Fibroblast of skin of right biceps (primary cell): ENCODE measurements at regions not wholly inside any gene's neighbourhood (a gene's known extent, or its start where the extent isn't known, plus 50 kb on each side); places are given as distances from the start of the nearest gene placed in this dataset.
A peak's percentile ranks its signal among the peaks of the same experiment; 100 is the strongest.
"Not testable (repeated sequence)": the region's sequence is repeated elsewhere in the genome, so short reads cannot be mapped to it uniquely, and the experiment has no call there.

ENCODE experiments used
- DNase-seq: peaks from one replicate; pipeline ENCODE4 v3.0.0-alpha.2; 2013

DNA sequence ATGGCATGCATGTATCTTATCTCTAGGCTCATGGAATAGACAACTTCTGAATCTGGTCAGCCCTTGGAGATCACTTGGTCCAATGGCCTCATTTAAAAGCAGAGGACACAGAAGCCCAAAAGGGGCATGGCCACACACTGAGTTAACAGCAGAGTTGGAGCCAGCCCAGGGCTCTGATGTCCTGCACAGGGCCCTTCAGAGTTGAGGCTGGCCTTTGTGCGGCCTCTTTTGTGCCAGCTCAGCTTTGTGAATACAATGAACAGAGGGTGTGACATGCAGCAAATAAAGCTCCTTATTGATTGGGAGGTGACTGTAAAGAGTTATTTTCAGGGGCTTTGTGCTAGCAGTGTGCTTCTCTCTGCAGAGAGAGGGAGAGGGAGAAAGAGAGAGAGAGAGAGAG, 150.1 kb upstream of the STK32A start:
- DNase-seq: no peak

DNA sequence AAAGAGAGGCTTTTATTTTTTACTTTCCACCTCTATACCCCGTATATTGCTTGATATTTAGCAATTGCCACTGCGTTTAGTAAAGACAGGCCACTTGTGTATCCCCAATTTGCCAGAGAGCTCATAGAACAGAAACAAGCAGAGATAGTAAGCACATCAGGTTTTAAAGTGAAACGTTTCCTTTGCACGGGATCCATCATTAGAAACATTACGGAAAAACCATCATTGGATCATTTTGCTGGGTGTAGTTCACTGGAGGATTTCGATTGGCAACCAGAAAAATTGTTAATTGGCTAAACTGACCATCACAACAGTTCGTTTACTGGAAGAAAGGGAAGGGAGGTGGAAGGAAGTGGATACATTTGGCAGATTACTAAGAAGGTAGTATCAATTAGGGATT, 149.4 kb upstream of the STK32A start:
- DNase-seq: no peak

DNA sequence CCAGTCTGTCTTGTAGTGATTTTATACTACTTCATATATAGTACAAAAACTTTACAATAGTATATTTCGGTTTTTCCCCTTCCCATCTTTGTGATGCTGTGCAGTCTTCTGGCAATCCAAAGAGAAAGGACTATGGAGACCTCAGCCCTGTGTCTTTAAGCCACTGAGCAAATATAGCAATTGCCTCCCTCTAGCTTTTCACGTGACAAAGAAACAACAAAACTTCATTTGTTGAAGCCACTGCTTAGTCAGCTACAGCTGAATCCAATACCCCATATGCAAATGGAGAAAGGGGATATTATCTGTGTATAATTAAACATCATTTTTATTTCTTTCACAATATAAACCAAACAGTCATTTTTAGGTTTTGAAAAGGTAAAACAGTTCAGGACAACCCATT, 142.8 kb upstream of the STK32A start:
- no peak for DNase-seq

DNA sequence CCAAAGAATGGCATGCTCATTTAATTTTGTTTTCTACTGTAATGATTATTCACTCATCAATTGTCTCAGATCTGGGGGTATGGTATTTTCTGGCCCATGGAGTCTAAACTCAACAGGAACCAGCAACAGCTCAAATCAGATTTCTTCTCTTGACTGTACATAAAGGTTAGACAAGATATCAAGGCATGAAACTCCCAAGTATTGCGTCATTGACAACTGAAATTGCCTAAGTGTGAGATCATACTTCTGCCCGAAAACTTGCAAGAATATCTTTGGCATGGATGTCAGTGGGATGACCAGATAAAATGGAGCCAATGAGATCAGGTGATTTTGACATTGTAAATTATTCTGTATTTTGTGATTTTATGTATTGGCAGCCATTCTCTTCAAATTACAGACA, 141.7 kb upstream of the STK32A start:
- DNase-seq: peak; percentile 5

DNA sequence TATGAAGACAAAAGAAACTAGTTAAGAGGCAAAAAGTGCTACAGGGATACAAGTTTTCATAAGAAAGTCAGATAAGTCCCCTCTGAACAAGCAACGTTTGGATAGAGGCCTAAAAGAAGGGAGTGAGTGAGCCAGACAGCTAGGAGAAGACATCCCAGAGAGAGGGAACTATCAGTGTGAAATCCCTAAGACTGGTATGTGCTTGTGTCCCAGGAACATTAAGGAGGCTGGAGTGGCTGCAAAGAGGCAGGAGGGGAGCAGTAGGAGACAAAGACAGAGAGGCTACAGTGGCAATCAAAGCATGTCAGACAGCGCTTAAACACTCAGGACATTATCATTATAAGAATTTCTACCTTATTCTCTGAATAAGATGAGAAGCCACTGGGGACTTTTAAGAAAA, 139.1 kb upstream of the STK32A start:
- no peak for DNase-seq

DNA sequence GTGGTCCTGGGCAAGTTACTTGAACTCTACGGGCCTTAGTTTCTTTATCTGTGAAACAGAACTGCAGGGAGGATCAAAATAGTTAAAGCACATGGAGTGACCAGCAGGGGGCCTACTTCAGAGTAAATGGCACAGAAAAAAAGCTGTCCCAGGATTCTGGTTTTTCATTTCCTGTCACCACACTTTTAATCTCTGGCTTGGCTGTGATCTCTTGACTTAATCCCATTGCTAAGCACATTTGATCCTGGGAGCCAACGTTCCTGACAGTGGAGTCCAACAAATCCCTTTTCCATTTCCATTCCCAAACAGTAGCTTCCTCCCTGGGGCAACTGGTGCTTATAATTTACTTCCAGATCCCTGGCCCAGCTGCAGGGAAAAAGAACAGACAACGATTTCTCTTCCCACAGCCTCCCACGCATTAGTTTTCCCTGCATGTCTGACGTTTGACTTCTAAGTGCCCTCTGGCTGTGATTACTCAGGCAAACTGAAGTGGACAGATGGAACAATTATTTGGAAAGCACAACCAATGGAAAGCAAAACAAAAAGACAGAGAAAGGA, 136.5 kb upstream of the STK32A start:
- peak; percentile 38 for DNase-seq

DNA sequence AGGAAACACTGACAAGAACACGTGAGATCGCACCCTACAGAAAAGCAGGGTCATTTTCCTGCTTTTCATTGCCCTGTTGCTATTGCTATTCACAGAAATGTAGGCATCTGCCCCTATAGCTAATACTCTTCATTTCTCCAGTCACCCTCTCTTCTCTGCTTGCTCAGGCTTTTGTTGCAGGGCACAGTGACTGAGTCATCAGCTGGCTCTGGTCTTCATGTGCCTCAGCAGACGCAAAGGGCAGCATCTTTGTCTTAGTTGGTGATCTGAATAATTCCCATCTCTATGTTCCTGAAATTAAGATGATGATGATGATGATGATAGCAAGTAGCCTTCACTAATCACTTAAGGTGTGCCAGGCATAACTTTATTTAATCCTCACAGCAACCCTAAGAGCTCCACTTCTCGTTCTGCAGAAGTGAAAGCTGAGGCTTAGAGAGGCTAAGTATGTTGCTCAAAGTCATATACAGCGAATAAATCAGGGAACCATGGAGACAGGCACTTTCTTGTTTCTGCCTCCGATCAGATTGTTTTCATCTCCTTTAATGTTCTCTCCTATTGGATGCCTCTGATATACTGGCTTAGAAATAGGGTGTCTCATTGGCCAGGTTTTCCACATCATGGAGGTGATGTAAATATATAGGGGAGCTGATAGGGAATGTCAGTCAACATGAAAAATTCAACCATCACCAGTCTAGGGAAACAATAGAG, 133.0 kb upstream of the STK32A start:
- DNase-seq: no peak

DNA sequence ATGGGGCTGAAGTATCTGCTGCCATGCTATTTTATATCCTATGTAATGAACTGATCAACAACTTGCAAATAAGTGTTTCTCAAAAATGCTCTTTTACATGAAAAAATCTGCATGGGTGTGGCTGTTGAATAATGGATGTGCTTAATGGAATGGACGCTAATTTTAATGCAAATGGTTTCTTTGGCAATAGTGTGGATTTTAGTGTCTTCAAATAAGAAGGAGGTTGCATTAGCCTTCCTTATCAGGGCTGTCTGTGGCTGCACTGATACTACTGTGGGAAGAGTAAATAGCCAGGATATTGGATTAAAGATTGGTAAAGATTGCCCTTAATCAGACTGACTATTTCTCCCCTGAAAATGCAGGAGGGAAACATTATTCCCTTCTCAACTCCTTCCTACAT, 121.9 kb upstream of the STK32A start:
- DNase-seq: no peak

DNA sequence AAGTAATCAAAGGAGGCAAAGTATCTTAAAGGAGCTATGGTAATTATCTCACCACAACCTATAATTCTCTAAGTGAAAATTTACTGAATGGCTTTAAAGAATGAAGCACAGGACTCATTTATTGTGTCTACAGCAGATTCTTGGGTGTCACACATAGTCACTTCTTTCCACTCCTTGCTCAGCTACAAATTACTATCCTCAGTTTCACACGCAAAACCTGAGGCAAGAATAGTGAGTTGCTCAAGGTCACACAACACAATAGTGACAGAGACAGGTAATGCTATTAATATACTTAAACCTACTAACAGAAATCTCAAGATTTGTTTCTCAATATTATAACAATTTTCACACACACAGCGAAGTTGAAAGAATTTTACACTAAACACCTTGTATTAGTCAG, 120.9 kb upstream of the STK32A start:
- DNase-seq: no peak

DNA sequence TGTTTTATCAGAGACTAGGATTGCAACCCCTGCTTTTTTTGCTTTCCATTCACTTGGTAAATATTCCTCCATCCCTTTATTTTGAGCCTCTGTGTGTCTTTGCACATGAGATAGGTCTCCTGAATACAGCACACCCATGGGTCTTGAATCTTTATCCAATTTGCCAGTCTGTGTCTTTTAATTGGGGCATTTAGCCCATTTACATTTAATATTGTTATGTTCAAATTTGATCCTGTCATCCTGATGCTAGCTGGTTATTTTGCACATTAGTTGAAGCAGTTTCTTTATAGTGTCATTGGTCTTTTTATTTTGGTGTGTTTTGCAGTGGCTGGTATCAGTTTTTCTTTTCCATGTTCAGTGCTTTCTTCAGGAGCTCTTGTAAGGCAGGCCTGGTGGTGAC, 95.1 kb upstream of the STK32A start:
- not testable (repeated sequence) for DNase-seq

DNA sequence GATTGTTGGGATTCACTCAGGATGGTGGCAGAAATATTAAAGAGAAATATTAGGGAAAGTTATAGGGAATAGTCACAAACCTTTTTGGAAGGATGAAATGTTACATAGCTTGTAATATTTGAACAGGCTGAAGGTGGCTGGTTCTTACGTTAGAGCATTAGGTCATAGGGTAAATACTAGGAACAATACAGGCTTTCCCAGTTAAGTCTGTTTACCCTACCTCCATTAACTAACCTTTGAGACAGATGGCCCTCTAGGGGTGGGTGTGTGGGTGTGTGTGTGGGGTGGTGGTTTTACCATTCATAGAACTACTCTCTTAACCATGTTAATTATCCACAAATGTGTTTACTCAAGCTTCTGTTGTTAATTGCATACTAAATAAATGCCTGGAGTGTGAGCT, 94.3 kb upstream of the STK32A start:
- no peak for DNase-seq

DNA sequence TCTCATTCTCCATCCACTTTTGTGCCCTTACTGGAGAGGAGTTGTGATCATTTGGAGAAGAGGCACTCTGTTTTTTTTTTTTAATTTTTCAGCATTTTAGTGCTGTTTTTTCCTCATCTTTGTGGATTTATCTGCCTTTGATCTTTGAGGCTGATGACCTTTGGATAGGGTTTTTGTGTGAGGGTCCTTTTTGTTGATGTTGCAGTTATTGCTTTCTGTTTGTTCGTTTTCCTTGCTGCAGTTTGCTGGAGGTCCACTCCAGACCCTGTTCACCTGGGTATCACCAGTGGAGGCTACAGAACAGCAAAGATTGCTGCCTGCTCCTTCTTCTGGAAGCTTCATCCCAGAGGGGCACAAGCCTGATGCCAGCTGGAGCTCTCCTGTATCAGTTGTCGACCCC, 93.2 kb upstream of the STK32A start:
- DNase-seq: not testable (repeated sequence)

DNA sequence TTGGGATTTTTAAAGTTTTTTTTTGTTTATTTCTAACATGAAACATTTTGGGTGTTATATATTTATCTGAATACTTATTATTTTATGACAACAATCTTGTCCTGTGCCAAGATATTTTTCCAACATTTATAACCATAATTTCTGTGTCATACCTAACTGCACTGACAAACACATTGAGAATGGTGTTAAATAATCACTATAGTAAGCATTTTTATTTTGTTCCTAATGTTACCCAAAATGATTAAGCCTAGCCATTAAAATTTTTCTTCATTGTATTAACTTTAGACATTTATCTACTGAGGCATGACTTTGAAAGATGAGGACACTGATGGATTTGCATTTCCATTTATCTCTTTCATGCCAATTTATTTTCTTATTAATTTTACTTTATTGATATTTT, 91.6 kb upstream of the STK32A start:
- no peak for DNase-seq

DNA sequence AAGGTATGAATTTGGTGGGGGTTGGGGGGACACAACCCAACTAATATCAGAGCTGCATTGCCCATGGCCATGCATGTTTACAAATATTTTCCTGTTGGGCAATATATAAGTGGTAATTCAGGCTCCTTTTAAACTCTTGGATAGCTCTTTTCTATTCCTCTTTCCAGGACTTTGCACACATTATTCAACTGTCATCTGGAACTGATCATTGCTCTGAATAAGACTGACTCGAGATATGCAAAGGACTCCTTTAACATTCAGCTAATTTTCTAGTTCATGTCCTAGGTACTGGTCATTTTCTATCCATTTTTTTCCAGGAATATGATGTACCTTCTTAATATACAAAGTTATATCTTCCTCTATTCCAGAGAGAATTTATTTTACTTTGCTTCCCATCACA, 89.5 kb upstream of the STK32A start:
- no peak for DNase-seq

DNA sequence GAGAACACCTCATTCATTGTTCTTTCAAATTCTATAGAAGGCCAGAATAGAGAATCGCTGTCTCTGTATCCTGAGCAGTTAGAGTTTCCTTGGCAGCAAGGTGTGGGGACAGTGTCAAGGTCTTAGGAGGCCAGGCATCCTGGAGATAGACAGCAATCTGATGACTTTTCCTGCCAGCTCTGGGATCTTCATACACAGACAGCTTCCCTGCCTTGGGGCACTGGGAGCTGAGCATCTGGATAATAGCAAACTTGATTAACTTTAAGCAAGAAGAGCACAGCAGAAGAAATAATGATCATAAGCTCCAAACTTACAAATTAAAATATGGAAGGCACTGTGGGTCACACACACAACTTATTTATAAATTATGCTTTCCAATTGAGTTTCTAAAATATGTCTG, 86.1 kb upstream of the STK32A start:
- DNase-seq: no peak

DNA sequence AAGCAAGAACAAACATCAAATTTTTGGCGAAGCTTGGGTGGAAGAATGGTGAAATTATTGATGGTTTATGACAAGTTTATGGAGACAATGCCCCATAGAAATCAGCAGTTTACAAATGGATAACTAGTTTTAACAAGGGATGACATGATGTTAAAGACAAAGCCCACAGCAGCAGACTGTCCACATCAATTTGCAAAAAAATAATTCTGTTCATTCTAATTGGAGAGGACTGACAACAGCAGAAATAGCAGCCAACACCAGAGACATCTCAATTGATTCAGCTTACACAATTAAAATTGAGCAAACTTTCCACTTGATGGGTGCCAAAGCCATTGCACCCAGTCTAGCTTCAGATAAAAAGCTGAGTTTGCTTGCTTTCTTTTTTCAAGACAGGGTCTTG, 82.7 kb upstream of the STK32A start:
- no peak for DNase-seq

DNA sequence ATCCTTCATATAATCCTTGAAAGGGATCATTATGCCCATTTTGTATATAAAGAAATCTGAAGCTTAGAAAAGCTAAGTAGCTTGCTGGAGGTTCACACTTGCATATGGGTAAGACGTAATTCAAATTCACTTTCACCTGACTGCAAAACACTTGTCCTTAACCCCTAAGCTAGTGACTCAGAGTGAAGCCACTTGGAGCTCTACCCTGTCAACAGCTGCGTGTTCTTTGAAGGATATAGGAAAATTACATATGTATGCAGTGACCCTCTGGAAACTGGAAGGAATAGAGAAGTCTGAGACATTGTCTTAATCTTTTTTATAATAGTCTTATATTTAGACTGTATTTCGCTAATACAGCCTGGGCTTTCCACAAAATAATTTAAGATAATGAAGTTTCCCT, 80.0 kb upstream of the STK32A start:
- no peak for DNase-seq

DNA sequence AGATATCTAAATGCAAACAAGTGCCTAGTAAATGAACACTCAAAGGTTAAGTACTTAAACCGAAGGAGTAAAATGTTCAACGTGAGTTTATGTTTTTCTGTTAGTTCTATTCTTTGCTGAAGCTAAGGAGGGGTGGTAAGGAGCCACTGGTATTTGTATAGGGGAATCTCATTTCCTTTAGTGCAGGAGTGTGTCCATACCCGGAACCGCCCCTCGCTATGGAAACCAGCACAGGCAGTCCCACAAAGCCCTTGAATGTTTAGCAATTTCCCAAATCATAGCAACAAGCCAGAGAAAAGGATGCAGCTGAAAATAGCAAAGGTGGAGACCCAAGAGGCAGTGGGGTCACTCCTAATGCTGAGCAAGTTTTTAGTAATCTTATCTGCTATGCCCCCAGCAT, 78.8 kb upstream of the STK32A start:
- no peak for DNase-seq

DNA sequence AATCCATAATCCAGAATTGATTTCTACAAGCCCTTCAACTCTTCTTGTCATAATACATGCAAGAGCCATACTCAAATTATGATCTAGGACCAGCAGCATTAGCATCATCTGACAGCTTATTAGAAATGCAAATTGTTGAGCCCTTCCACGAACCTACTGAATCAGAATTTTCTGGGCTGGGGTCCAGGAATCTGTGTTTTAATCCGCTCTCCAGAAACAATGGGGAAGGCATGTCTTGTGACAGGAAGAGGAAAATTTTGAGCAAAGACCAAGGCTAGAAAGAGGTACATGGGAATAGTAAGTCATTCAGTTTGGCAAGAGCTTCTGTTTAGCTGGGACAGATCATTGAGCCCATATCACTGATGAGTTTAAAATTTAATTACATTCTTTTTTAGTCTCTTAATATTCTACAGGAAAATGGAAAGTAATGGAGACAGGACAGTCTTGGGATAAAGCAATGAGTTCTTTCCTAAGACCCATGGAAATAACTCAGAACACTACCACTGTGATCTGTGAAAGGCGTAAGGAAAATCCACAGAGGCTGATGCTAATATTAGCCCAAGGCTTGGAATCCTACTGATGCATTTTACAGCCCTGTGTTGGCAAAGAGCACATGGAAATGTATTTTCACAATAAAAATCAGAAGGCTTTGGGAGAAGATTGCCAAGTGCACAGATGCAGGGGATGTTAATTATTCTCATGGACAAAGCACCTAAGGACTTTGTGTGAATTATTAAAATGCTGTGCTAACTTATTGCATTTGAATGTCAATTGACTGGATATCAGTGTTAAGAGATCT, 73.7 kb upstream of the STK32A start:
- no peak for DNase-seq

DNA sequence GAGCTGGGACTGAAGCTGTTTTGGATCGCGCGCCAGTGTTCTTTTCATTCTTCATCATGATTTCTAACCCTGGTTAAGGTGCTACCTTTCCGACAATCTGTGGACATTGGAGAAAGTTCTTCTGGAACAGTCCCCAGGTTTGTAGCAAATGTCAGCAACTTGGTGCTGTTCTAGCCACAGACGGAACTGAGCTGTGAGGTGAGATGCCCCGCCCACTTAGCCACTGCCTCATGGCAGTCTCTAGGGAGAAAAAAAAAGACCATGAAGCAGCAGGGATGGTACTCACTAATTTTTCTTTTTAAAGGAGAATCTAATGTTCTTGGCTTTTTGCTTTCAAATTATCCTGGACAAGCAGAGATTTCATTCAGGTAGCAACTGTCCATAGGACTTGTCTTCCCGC, 72.1 kb upstream of the STK32A start:
- no peak for DNase-seq

DNA sequence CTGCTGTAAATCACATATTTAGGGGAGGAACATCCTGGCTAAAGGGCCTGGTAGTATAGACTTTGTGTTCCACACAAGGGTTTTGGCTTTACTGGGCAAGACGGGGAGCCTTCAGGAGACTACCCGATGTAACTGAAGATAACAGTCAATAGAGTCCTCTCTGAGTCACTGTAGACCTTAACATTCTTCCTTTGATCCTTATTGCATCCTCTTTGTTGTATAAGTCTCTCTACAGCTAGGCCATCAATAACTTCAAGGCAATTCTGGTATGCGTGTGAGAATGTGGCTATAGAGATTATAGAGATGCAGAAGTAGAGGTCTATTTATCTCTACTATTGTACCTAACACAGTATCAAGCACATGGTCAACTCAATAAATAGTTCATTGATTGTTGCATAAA, 67.3 kb upstream of the STK32A start:
- no peak for DNase-seq

DNA sequence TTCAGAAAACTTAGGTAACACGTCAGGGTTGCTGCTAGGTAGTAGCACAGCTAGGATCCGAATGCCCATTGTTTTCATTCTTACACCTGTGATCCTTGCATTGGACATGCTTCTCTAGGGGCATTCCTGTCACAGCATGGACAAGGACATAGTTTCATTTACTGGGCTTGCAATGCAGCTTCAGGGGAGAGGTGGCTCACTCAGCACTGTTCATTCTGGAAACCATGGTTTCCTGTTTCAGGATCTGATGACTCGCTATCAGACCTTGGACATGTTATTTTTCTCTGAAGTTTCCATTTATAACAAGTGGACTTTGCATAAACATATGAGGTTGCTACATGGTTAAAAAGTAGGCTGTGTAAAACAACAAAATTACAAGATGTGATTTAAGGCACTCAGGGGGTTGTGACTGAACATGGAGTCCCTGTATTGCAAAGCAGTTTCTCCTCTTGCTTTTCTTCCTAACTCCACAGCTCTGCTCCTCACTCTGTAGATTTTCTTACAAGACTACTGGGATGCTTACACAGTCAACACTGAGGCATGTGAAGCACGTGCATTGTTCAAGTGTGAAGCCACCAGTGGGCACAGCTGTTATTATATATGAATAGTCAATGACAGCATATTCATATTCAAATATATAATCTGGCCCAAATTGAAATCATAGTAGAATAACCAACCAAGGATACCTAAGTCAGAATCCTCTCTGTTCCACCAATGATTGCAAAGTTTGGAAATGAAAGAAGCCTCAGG, 66.1 kb upstream of the STK32A start:
- DNase-seq: peak; percentile 70

DNA sequence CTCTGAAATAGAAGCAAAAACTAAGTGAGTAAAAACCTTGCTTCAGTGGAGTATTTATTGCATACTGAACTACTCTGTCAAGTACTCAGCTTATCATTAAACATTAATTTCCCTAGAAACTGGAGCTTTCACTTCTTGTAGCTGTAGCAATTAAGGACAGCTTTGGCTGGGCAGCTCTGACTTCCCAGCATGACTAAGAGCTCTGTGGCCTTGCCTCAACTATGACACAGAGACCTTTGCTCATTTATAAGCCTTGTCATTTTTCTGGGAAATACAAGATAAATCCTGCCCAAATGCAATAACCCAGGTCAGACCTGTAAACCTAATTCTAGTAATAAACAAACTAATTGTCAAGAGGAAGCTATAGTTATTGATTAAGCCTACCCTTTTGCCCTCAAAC, 65.4 kb upstream of the STK32A start:
- DNase-seq: peak; percentile 60

DNA sequence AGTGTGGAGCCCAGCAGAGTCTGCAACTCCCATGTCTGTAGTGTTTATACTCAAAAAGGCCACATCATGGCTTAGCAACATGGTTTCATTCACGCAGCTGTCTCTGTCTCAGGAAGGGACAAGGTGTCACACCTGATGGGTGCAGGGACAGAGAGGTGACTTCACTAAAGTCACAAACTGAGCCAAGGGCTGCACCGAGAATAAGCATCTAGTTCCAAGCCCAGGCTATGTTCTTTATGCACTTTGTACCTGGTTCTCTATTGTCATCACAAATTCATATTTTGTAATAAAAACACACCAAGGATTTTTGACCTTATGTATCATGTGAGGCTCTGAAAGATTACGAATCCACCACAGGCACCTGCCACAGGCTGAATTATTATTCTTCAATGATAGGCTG, 64.9 kb upstream of the STK32A start:
- no peak for DNase-seq
